22Rv1 (cell line): ENCODE measurements at regions not wholly inside any gene's neighbourhood (a gene's known extent, or its start where the extent isn't known, plus 50 kb on each side); places are given as distances from the start of the nearest gene placed in this dataset.

Source experiments
- ZFX ChIP-seq: fragments of 450-650 bp; IDR thresholded peaks from 2 replicates; pipeline ENCODE4 v1.6.1; 2017; ENCODE audit warnings: antibody characterized with exemption, borderline replicate concordance
- TF ChIP-seq, protein P1 (sequence below): fragments of 450-650 bp; IDR thresholded peaks from 2 replicates; pipeline ENCODE4 v1.5.1; 2017; ENCODE audit warnings: mild to moderate bottlenecking

- TF ChIP-seq, protein P1, sequence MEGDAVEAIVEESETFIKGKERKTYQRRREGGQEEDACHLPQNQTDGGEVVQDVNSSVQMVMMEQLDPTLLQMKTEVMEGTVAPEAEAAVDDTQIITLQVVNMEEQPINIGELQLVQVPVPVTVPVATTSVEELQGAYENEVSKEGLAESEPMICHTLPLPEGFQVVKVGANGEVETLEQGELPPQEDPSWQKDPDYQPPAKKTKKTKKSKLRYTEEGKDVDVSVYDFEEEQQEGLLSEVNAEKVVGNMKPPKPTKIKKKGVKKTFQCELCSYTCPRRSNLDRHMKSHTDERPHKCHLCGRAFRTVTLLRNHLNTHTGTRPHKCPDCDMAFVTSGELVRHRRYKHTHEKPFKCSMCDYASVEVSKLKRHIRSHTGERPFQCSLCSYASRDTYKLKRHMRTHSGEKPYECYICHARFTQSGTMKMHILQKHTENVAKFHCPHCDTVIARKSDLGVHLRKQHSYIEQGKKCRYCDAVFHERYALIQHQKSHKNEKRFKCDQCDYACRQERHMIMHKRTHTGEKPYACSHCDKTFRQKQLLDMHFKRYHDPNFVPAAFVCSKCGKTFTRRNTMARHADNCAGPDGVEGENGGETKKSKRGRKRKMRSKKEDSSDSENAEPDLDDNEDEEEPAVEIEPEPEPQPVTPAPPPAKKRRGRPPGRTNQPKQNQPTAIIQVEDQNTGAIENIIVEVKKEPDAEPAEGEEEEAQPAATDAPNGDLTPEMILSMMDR = no peak
- no peak for TF ChIP-seq ZFX
Measured at GRCh38 chrX:69299285-69299684, 134.0 kb upstream of the PJA1 start.
